ENCODE measurements at regions not wholly inside any gene's neighbourhood (a gene's known extent, or its start where the extent isn't known, plus 50 kb on each side); places are given as distances from the start of the nearest gene placed in this dataset.

- Histone ChIP-seq H3K4me3 (ENCODE audit: low read depth, low read length, poor library complexity, severe bottlenecking) (no peak overlapping the region), H4K20me1 (ENCODE audit: insufficient read depth, low read length) (no peaks in the 10 kb centered on the region), H3K9me3 (ENCODE audit: low read length) (no peaks in the 10 kb centered on the region), H3K4me2 (ENCODE audit: low read length) (no peak overlapping the region), H3K36me3 (ENCODE audit: insufficient read depth, low read length) (no peaks in the 10 kb centered on the region), H3K79me2 (ENCODE audit: insufficient read depth, low read depth, low read length) (no peaks in the 10 kb centered on the region), H2AFZ (ENCODE audit: low read length) (no peak overlapping the region), H3K9me2 (ENCODE audit: insufficient read depth, low read length) (no peaks in the 10 kb centered on the region), H3K4me1 (ENCODE audit: insufficient read depth, low read length, poor library complexity, severe bottlenecking) (no peaks in the 10 kb centered on the region), H3K27ac (ENCODE audit: low read depth, low read length, poor library complexity, severe bottlenecking) (no peak overlapping the region)
- no peak for DNase-seq (ENCODE audit: low spot score)
- TF ChIP-seq CTCF (conservative IDR thresholded peaks at IDR 0.05; ENCODE audit: low read length) (no peak), EZH2phosphoT487 (IDR thresholded peaks at IDR 0.05; ENCODE audit: borderline replicate concordance, low read depth, low read length) (no peak)
- intact Hi-C loops (cut with micrococcal nuclease; ENCODE audit: unreplicated experiment) = no loop called here
- ChIA-PET CTCF (ENCODE audit: unreplicated experiment) (no interaction called here), POLR2A (interaction anchor here (0.6 kb wide), 2 partner anchors 207 to 1167 kb away, joined by 3 to 5 read pairs; no protein-coding TSS in a partner anchor)
- BruUV-seq (replicated peaks) = no TSS peak
Measured at GRCh38 chr5:57317341-57317740, 143.5 kb downstream of the GPBP1 start.

GRCh38 chr5:57316798-57317327 lies 143.0 kb downstream of the GPBP1 start:
- Histone ChIP-seq H3K9me2 (ENCODE audit: insufficient read depth, low read length) (no peaks in the 10 kb centered on the region), H3K79me2 (ENCODE audit: insufficient read depth, low read depth, low read length) (no peaks in the 10 kb centered on the region), H3K4me2 (ENCODE audit: low read length) (no peak overlapping the region), H3K9me3 (ENCODE audit: low read length) (no peaks in the 10 kb centered on the region), H3K36me3 (ENCODE audit: insufficient read depth, low read length) (no peaks in the 10 kb centered on the region), H3K4me1 (ENCODE audit: insufficient read depth, low read length, poor library complexity, severe bottlenecking) (no peaks in the 10 kb centered on the region), H2AFZ (ENCODE audit: low read length) (no peak overlapping the region), H4K20me1 (ENCODE audit: insufficient read depth, low read length) (no peaks in the 10 kb centered on the region), H3K4me3 (ENCODE audit: low read depth, low read length, poor library complexity, severe bottlenecking) (no peak overlapping the region), H3K27ac (ENCODE audit: low read depth, low read length, poor library complexity, severe bottlenecking) (no peak overlapping the region)
- intact Hi-C loops (cut with micrococcal nuclease; ENCODE audit: unreplicated experiment) = no loop called here
- TF ChIP-seq CTCF (conservative IDR thresholded peaks at IDR 0.05; ENCODE audit: low read length) = no peak
- no peak for TF ChIP-seq EZH2phosphoT487 (IDR thresholded peaks at IDR 0.05; ENCODE audit: borderline replicate concordance, low read depth, low read length)
- DNase-seq (ENCODE audit: low spot score) = no peak
- no TSS peak for BruUV-seq (replicated peaks)
- ChIA-PET CTCF (ENCODE audit: unreplicated experiment) (no interaction called here), POLR2A (interaction anchor here (0.6 kb wide), 2 partner anchors 206 to 1167 kb away, joined by 3 to 5 read pairs; no protein-coding TSS in a partner anchor)

GRCh38 chr5:57315941-57316340 lies 142.1 kb downstream of the GPBP1 start:
- Histone ChIP-seq H3K9me3 (ENCODE audit: low read length) (no peaks in the 10 kb centered on the region), H2AFZ (ENCODE audit: low read length) (no peak overlapping the region), H3K79me2 (ENCODE audit: insufficient read depth, low read depth, low read length) (no peaks in the 10 kb centered on the region), H4K20me1 (ENCODE audit: insufficient read depth, low read length) (no peaks in the 10 kb centered on the region), H3K36me3 (ENCODE audit: insufficient read depth, low read length) (no peaks in the 10 kb centered on the region), H3K9me2 (ENCODE audit: insufficient read depth, low read length) (no peaks in the 10 kb centered on the region), H3K27ac (ENCODE audit: low read depth, low read length, poor library complexity, severe bottlenecking) (no peak overlapping the region), H3K4me1 (ENCODE audit: insufficient read depth, low read length, poor library complexity, severe bottlenecking) (no peaks in the 10 kb centered on the region), H3K4me2 (ENCODE audit: low read length) (no peak overlapping the region), H3K4me3 (ENCODE audit: low read depth, low read length, poor library complexity, severe bottlenecking) (no peak overlapping the region)
- CTCF ChIA-PET (ENCODE audit: unreplicated experiment) = no interaction called here
- TF ChIP-seq CTCF (conservative IDR thresholded peaks at IDR 0.05; ENCODE audit: low read length) = no peak
- no peak for TF ChIP-seq EZH2phosphoT487 (IDR thresholded peaks at IDR 0.05; ENCODE audit: borderline replicate concordance, low read depth, low read length)
- POLR2A ChIA-PET = no interaction called here
- intact Hi-C loops (cut with micrococcal nuclease; ENCODE audit: unreplicated experiment) = no loop called here
- no TSS peak for BruUV-seq (replicated peaks)
- DNase-seq (ENCODE audit: low spot score) = no peak
